Stimulated activated CD8-positive, alpha-beta memory T cell treated with anti-CD3 and anti-CD28 coated beads, Interleukin-7, amount 100 ng/mL, for 4 hours (primary cell): ENCODE measurements at regions not wholly inside any gene's neighbourhood (a gene's known extent, or its start where the extent isn't known, plus 50 kb on each side); places are given as distances from the start of the nearest gene placed in this dataset.
"Not testable (repeated sequence)": the region's sequence is repeated elsewhere in the genome, so short reads cannot be mapped to it uniquely, and the experiment has no call there.

Experiments used
- DNase-seq, 2 donors: peaks; one replicate each; pipeline ENCODE4 v3.0.0-alpha.2; 2020; ENCODE audit warnings: low read depth in 2 of 2

DNA sequence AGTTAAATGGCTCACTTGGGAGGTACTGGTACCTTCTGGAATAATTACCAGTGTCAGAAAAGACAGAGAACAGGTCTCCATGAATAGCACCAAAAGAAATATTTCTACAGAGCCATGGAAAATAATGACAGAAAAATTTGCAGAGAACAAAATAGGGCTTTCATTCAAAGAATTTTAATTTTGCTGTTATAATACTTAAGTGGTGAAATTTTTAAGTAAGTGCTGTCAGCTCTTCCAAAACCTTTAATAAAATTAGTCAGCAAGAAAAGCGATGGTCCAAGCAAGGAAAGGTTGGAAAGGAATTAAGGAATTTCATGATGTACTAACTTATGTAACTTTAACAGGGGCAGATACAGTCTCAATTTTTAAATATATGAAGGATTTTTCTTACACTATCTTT, 359.2 kb downstream of the NR2F1-AS1 start:
- no peak for DNase-seq

DNA sequence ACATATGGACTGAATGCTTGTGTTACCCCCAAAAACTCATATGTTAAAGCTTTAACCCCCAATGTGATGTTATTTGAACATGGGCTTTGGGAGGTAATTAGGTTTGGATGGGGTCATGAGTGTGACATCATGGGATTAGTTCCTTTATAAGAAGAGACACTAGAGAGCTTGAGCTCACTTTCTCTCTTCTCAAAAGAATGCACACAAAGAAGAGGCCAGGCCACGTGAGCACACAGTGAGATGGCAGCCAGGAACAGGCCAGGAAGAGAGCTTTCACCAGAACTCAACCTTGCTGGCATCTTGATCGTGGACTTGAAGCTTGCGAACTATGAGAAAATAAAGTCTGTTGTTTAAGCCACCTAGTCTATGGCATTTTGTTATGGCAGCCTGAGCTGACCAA, 360.6 kb downstream of the NR2F1-AS1 start:
- no peak for DNase-seq

DNA sequence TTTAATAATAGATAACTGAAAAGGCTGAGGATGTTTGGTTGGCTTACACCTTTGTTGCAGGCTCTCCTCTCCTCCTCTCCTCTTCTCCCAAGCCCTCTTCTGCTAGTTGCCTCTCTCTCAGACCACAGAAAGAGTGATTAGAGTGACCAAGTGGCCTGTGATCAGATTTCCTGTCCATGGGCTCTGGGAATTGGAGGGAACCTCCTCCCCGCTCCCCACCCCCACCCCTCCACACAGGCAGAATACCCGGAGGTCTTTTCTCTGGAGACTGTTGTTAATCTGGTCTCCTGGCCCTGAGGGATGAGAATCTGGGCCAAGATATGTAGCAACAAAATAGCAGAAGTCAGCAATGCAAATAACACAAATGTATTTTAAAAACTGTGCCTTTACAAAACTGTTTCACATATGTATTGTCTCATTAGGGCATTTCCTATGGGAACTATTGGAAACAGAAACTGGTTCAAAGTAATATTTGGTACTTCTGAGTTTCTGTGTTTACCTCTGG, 361.3 kb downstream of the NR2F1-AS1 start:
- DNase-seq: no peak

DNA sequence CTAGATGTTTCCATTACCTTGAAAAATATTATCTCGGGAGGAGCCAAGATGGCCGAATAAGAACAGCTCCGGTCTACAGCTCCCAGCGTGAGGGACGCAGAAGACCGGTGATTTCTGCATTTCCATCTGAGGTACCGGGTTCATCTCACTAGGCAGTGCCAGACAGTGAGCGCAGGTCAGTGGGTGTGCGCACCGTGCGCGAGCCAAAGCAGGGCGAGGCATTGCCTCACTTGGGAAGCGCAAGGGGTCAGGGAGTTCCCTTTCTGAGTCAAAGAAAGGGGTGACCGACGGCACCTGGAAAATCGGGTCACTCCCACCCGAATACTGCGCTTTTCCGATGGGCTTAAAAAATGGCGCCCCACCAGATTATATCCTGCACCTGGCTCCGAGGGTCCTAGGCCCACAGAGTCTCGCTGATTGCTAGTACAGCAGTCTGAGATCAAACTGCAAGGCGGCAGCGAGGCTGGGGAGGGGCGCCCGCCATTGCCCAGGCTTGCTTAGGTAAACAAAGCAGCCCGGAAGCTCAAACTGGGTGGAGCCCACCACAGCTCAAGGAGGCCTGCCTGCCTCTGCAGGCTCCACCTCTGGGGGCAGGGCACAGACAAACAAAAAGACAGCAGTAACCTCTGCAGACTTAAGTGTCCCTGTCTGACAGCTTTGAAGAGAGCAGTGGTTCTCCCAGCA, 367.8 kb downstream of the NR2F1-AS1 start:
- DNase-seq: not testable (repeated sequence)

DNA sequence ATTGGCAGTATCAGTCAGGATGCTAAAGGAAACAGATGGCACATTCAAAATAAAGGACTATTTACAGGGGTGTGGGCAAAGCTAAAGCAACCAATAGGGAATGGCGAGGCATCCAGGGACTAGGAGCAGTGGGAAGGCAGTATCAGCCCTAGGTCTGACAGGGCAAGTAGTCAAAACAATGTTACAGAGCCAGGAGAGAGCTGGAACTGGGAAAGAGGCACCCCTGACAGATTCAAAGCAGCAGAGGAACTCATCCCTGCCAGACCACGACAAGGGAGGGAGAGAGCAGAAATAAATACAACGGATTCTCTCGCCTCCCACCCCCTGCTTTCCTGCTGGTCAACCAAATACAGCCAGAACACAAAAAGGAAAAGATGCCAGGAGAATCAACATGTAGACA, 371.5 kb downstream of the NR2F1-AS1 start:
- DNase-seq: no peak

DNA sequence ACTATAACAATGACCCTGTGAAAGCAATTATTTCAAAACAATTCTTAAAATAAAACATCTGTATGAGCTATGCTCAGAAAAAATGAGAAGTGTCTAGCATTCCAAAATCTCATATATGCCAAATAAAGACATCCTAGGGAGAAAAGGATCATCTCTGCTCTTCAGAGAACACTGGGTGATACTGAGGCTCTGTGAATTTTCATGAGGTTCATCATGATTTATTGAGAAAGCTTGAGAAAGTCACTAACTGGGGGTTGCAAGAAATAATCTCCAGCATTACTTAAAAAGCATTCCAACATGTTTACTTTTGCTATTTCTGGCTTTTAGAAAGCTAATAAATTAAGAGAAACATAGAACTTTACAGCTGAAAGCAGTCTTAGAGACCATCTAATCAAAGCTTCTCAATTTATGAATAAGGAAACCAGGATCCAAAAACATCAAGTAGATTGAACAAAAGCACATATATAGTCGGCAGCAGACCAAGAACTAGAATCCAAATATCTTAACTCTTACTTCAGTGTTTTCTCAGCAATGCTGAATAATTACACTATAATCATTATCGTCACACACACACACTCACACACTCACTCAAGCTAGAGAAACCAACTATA, 372.8 kb downstream of the NR2F1-AS1 start:
- DNase-seq: no peak

DNA sequence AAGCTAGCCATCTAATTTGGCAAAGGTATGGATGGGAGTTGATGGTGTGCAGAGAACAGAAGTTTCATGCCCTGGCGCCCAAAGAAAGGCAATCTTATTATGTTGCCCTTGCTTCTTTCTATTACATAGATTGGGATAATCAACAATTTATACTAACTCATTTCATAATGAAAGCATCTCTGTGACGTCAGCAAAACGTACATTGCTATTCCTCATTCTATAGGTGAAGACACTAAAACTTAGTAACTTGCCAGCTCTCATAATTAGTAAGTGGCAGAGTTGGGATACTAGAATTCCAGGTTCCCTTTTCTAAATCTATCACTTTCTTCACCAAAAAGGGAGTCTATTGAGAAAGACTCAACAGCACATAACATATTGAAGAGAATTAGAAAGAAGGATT, 374.8 kb downstream of the NR2F1-AS1 start:
- DNase-seq: no peak

DNA sequence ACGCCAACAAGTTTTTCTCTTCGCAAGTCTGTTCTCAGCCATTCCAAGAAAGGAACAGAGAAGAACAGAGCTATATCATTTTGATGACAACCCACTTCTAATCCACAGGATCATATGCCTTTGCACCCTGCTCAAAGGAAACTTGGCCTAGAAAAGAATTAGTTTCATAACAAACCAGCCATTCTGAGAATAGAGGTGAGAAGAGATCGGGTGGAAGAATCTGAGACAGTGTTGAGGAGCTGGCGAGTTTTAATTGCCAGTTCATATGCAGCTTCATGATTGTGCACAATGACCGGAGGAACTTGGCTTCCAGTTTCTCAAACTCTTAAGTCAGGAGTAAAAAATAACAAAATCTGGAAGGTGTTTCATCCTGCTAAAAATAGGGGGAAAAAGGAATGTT, 380.0 kb downstream of the NR2F1-AS1 start:
- DNase-seq: no peak

DNA sequence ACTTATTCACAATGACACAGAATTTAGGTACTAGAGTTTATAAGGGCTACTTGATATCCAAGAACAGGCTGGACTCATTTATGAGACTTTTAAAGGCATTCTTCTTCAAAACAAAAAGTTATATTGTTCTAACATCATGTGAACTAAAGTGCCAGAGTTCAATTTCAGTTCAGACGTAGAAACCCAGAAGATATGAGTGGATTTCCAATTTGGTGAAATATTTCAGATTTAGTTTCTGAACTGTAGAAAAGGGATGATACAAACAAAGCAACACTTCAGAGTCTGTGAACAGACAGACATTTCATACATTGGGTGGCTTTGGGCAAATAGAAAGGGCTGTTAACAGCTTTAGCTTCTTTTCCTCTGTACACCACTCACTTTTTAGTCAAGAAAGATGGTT, 384.0 kb downstream of the NR2F1-AS1 start:
- no peak for DNase-seq

DNA sequence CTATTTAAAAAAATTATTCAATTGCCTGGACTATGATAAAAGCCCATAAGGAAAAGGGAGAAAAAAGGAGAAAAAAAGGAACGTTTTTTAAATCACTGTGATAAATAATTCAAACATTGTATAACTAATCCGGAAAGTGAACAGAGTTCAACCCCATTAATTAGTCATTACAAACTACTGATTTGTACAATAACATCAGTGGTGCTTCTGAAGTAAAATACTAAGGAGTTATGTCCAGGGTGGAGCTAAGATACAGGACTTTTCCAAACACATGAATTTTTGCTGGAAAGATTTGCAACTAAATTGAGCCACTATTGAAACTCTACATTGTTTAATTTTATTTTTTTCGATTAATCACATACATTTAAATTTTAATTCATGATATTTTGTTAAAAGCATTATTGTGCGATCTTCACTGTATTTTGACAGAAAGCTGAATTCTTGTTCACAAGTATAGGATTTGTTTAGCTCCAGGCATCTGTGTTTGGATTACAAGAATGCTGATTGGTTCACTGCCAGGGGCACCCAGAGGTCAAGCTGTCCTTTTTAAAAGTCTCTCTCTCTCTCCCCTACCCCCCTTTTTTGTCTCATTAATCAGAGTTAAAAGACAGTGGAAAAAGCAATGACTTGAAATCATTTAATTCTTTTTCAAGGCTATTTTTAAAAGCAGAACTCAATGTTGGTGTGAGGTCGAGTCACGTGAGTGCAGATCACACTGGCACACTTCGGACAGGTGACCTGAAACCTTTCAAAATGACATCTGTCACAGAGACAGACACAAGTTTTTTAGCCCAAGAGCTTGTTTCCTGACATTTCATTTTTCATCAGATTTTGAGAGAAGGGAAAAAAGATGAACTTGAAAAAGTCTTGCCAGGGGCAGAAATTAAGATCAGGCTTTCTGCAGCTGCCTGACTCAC, 387.3 kb downstream of the NR2F1-AS1 start:
- DNase-seq: no peak

DNA sequence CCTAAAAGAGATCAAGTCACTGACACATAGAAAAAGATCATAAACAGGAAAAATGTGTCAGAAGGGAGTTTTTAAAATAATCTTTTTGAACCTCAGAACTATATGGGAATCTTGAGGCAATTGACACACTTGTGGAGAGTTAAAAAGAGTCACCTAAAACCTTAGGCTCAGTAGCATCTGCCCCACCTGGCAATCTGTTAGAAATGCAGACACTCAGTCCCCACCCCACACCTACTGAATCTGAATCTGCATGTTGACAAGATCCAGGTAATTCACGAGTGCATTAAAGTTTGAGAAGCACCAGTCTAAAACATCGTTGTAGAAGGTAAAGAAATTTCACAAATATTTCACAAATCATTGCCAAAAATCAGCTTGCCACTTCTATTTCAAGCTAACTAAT, 388.3 kb downstream of the NR2F1-AS1 start:
- no peak for DNase-seq

DNA sequence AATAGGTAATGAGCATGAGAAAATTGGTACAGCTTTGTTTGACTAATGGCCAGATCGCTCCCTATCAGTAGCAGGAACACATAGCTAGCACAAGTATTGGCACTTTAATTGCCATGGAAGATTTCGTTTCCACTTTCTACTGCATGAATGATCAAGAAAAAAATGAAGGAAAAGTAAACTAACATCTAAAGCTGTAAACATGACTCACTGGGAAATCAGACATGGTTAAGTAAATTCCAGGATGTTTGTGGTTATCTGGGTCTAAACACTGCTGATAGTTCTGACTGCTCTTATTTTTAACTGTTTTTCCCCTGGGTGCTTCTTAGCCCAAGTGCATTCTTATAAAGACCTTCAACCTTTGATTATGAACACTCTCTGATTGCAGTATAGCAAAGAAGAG, 388.9 kb downstream of the NR2F1-AS1 start:
- DNase-seq: no peak

DNA sequence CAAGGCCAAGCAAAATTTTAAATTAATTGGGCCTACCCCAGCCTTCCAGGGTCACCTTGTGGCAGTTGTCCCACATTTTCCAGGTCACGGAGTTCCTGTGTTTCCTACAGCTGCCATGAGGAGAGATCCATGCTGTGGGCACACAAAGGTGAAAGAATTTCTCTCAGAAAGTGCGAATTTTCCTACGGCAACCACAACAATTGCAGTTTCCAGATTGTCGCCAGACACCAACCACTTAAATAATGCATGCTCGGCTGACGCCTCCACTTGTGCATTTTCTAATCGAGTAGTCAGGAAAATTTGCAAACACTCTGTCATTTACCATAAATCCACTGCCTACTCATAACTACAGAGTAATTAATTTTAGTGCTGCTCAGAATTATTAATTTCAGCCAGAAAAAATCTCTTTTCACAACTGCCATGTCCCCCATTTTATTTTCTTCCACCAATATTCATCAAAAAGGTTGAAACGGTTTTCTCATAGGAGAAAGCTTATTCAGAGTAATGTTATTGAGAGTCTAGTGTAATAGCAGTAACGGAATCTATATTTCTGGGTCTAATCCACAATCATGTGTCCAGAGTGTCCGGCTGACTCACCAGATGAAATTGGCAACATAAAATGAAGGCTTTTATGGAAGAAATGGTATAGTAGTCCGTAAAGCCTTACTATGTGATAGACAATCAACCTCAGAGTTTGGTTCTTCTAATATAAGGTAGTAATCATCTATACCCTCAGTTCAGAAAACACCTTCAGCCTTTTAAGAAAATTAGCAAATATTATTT, 389.8 kb downstream of the NR2F1-AS1 start:
- DNase-seq: no peak

DNA sequence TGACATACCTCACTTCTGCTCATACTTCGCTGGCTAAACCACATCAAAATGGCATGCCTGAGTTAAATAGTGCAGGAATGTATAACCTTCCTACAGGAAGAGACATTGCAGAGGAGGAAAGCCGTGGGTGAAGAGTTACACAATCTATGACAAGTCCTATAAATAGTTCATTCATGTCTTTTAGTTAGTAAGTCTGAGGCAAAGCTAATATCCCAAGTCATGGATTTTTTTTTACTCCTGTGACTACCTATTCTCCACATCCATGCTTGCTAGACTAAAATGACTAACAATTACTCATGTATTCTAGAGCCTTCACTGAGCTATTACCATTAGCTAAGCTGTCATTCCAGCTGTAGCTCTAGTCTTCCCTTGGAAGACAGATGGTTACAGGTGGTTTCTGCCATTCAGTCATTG, 391.3 kb downstream of the NR2F1-AS1 start:
- DNase-seq: no peak

DNA sequence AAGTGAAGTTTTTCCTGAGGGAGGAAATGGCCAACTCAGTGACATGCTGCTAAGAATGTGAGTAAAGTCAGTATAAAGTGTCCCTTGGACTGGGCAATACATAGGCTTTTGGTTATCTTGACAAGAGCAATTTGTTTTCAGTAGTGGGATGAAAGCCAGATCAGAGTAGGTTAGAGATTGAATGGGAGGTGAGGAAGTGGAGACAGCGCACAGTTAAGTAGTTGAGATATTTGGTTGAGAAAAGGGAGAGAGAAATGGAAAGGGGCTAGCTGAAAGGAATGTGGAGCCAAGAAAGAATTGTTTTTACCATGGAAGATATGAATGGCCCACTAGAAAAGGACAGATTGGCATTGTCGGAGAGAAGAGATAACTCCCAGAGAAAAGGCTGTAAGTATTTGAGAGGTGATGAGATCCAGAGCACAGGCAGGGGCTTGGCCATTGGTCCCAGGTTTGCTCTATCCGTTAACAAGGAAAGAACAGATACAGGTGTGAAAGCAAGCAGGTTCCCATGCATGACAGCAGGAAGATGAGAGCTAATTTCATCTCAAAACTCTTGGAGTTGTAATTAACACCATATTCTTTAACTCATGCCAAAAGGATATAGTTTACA, 392.0 kb downstream of the NR2F1-AS1 start:
- no peak for DNase-seq

DNA sequence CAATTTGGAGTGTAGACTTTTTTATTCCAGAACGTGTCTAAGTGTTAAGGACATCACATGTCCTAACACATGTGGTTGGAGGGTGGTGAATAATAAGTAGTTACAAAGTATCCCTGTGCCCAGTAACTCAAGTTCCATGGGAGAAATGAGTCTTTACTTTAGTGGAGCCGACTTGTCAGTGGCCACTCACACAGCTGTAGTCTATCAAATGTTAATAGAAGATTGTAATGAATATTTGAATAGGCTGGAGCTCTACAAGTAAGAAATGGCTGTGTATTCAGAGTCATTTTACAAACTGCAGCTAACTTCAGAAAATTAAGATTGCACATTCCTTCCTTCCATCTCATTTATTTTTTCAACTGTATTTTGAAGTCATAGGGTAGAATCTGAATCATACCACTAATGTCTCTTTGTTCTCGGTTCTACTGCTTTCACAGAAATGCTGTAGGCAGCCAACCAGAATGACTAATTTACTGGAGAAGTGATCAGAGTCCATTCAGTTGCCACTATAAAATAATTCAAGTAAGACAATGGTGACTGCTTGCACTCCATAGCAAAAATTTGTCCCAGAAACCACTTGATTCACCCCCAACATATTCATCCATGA, 394.8 kb downstream of the NR2F1-AS1 start:
- DNase-seq: no peak

DNA sequence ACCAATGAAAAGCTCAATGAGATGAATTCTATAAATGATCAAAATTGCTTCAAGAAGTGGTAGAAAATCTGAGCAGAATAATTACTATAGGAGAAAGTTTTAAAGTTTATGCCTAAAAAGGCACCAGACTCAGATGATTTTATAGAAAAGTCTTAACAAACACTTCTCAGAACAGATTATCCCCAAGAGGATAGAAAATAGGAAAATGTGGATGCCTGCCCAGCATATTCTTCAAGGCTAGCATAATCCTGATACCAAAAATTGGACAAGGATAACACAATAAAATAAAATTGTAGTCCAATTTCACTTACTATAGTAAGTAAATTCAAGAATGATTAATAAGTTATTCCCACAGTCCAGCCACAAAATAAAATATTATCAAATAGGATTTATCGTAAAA, 397.0 kb downstream of the NR2F1-AS1 start:
- no peak for DNase-seq

DNA sequence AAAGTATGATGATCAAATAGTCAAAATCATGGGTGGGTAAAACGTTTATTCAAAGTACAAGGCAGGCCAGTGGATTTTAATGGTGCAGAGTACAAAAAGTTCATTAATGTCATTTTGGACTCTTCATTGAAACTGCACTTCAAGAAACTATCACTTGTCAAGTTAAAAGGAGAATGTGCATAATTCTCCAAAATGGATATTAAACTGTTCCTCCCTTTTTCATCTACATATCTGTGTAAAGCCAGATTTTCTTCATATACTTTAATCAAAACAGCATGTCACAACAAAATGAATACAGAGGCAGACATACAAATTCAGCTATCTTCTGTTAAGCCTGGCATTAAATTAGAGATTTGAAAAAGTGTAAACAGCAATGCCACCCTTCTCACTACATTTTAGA, 401.6 kb downstream of the NR2F1-AS1 start:
- no peak for DNase-seq

DNA sequence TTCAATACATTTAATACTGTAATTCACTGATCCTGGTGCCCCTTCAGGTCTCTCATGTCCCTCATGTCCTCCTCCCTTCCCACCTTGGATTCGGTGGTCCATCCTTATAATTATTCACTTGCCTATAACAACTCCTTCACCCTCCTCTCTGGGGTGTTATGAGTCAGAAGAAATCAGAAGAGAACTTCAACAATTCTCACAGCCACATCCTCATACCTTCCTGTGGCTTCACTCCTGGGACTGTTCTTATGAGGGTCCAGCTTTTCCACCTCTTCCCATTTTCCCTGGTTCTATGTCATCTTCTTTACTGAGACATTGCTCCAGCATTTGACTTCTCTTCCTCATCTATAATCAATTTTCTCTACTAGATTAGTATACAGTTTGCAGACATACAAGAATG, 406.1 kb downstream of the NR2F1-AS1 start:
- DNase-seq: no peak

DNA sequence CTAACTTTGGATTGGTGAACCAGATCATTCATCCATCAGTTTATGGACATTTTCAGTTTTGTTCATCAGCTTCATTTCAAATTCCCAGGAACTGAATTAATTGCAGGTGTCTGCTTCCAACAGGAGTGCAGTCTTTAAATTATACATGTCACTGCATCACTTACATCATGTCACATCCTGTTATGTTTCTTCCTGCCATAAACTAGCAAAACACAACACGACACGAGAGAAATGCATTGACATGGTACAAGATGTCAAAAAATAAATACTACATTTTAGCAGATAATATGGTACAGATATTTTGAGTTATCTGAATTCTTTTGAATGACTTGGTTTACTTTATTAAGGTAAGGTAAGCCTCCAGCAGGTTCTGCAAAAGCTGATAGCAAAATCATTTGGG, 415.5 kb downstream of the NR2F1-AS1 start:
- DNase-seq: no peak

DNA sequence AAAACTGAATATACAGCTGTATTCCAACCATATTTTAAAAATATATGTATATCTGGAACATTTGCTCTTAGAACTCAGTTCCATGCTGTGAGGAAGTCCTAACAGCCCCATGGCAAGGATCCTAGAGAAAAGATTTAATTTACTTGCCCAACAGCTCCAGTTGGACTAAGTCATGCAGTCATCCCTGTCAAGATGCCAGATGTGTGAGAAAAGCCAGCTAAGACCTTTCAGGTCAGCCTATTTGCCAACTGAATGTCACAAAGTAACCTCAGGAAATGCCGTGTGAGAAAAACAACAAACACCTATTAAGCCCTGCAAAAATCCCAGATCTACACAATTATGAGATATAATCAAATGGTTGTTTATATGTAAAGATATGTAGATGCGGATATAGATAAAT, 416.3 kb downstream of the NR2F1-AS1 start:
- no peak for DNase-seq
